H9 (cell line): ENCODE measurements at regions not wholly inside any gene's neighbourhood (a gene's known extent, or its start where the extent isn't known, plus 50 kb on each side); places are given as distances from the start of the nearest gene placed in this dataset.

Experiments
- DNase-seq: peaks from one replicate; pipeline ENCODE4 v3.0.0-alpha.2; 2017
- H2AFZ ChIP-seq: one replicate; pipeline ENCODE4 v1.6.1; 2013; ENCODE audit warnings: mild to moderate bottlenecking, low read length, control low read depth, moderate library complexity
- H2AK5ac ChIP-seq: 2 replicates; pipeline ENCODE4 v1.6.1; 2013; ENCODE audit warnings: low read length, control low read depth, mixed read lengths; ENCODE audit not compliant: insufficient read length
- H2BK120ac ChIP-seq: one replicate; pipeline ENCODE4 v1.6.1; 2013; ENCODE audit warnings: low read depth, mild to moderate bottlenecking, low read length, control low read depth, inconsistent platforms; ENCODE audit not compliant: poor library complexity, severe bottlenecking
- H2BK12ac ChIP-seq: 2 replicates; pipeline ENCODE4 v1.6.1; 2013; ENCODE audit warnings: low read length, control low read depth, mixed read lengths, low read depth; ENCODE audit not compliant: insufficient read length
- H2BK15ac ChIP-seq: 2 replicates; pipeline ENCODE4 v1.6.1; 2013; ENCODE audit warnings: low read depth, low read length, control low read depth
- H2BK20ac ChIP-seq: one replicate; pipeline ENCODE4 v1.6.1; 2013; ENCODE audit warnings: low read depth, mild to moderate bottlenecking, low read length, control low read depth, inconsistent platforms; ENCODE audit not compliant: poor library complexity, severe bottlenecking
- H2BK5ac ChIP-seq: 2 replicates; pipeline ENCODE4 v1.6.1; 2013; ENCODE audit warnings: low read length, control low read depth, mixed read lengths; ENCODE audit not compliant: insufficient read length
- H3K14ac ChIP-seq: 2 replicates; pipeline ENCODE4 v1.6.1; 2013; ENCODE audit warnings: low read length, control low read depth; ENCODE audit not compliant: insufficient read depth
- H3K18ac ChIP-seq: 2 replicates; pipeline ENCODE4 v1.6.1; 2013; ENCODE audit warnings: low read depth, mild to moderate bottlenecking, mixed read lengths, low read length, control low read depth; ENCODE audit not compliant: insufficient read length
- H3K23ac ChIP-seq: 2 replicates; pipeline ENCODE4 v1.6.1; 2013; ENCODE audit warnings: low read length, control low read depth, mixed read lengths, low read depth; ENCODE audit not compliant: insufficient read length
- H3K23me2 ChIP-seq: 2 replicates; pipeline ENCODE4 v1.6.1; 2013; ENCODE audit warnings: low read depth, mild to moderate bottlenecking, mixed read lengths, low read length, control low read depth; ENCODE audit not compliant: insufficient read length, poor library complexity, severe bottlenecking
- H3K27ac ChIP-seq: 2 replicates; pipeline ENCODE4 v1.5.1; 2013; ENCODE audit warnings: low read length, control low read depth, mixed read lengths, low read depth; ENCODE audit not compliant: insufficient read length
- H3K27me3 ChIP-seq: 2 replicates; pipeline ENCODE4 v1.6.1; 2013; ENCODE audit warnings: low read length, control low read depth, inconsistent platforms; ENCODE audit not compliant: insufficient read depth
- H3K4ac ChIP-seq: 2 replicates; pipeline ENCODE4 v1.6.1; 2013; ENCODE audit warnings: low read depth, mild to moderate bottlenecking, control low read depth, inconsistent platforms, low read length, moderate library complexity
- H3K4me1 ChIP-seq: 2 replicates; pipeline ENCODE4 v1.6.1; 2013; ENCODE audit warnings: low read length, control low read depth, inconsistent platforms; ENCODE audit not compliant: insufficient read depth
- H3K4me2 ChIP-seq: 2 replicates; pipeline ENCODE4 v1.6.1; 2013; ENCODE audit warnings: low read length, control low read depth, mixed read lengths; ENCODE audit not compliant: insufficient read length, insufficient read depth
- H3K56ac ChIP-seq: 2 replicates; pipeline ENCODE4 v1.6.1; 2013; ENCODE audit warnings: low read depth, mild to moderate bottlenecking, mixed read lengths, low read length, control low read depth; ENCODE audit not compliant: insufficient read length
- H3K79me1 ChIP-seq: 2 replicates; pipeline ENCODE4 v1.6.1; 2013; ENCODE audit warnings: low read depth, mild to moderate bottlenecking, moderate library complexity, low read length, control low read depth, inconsistent platforms; ENCODE audit not compliant: insufficient read depth, poor library complexity, severe bottlenecking
- H3K79me2 ChIP-seq: 2 replicates; pipeline ENCODE4 v1.6.1; 2013; ENCODE audit warnings: low read length, control low read depth, inconsistent platforms; ENCODE audit not compliant: insufficient read depth
- H3K9ac ChIP-seq: 2 replicates; pipeline ENCODE4 v1.6.1; 2013; ENCODE audit warnings: low read length, control low read depth, mixed read lengths; ENCODE audit not compliant: insufficient read length; ENCODE audit errors: extremely low read depth
- H3K9me3 ChIP-seq: one replicate; pipeline ENCODE4 v1.6.1; 2013; ENCODE audit warnings: low read depth, low read length, inconsistent platforms; ENCODE audit not compliant: control insufficient read depth
- H3T11ph ChIP-seq: one replicate; pipeline ENCODE4 v1.6.1; 2013; ENCODE audit warnings: mild to moderate bottlenecking, low read length, control low read depth, inconsistent platforms
- H4K20me1 ChIP-seq: one replicate; pipeline ENCODE4 v1.6.1; 2013; ENCODE audit not compliant: control insufficient read depth, insufficient read length, insufficient read depth
- H4K5ac ChIP-seq: 2 replicates; pipeline ENCODE4 v1.6.1; 2013; ENCODE audit warnings: low read depth, mild to moderate bottlenecking, mixed read lengths, low read length, control low read depth; ENCODE audit not compliant: insufficient read length
- H4K8ac ChIP-seq: replicated peaks from 2 replicates; pipeline ENCODE4 v1.6.1; 2013; ENCODE audit warnings: low read length, control low read depth, mixed read lengths, low read depth; ENCODE audit not compliant: insufficient read length
- H4K91ac ChIP-seq: 2 replicates; pipeline ENCODE4 v1.6.1; 2013; ENCODE audit warnings: low read depth, mild to moderate bottlenecking, moderate library complexity, mixed read lengths, low read length, control low read depth; ENCODE audit not compliant: insufficient read length
- H3K27ac Mint-ChIP-seq, 3 experiments: 2 replicates in 2 of 3; 3 replicates in 1 of 3; pipeline ENCODE4 v1.8.0; 2020 to 2021; ENCODE audit warnings: mixed read lengths in 3 of 3, mild to moderate bottlenecking in 1 of 3, moderate library complexity in 1 of 3
- H3K27me3 Mint-ChIP-seq: 2 replicates; pipeline ENCODE4 v1.8.0; 2021; ENCODE audit warnings: low read depth, mild to moderate bottlenecking, moderate library complexity, mixed read lengths
- H3K36me3 Mint-ChIP-seq, 3 experiments: 2 replicates in 2 of 3; 3 replicates in 1 of 3; pipeline ENCODE4 v1.8.0; 2020 to 2021; ENCODE audit warnings: low read depth in 3 of 3, mixed read lengths in 3 of 3; ENCODE audit not compliant: insufficient read depth in 1 of 3
- H3K4me1 Mint-ChIP-seq, 2 experiments: 2 replicates each; pipeline ENCODE4 v1.8.0; 2020; ENCODE audit warnings: mixed read lengths in 2 of 2
- H3K4me3 Mint-ChIP-seq, 2 experiments: 2 replicates in 1 of 2; 3 replicates in 1 of 2; pipeline ENCODE4 v1.8.0; 2020 to 2021; ENCODE audit warnings: mild to moderate bottlenecking in 2 of 2, mixed read lengths in 2 of 2, moderate library complexity in 1 of 2
- H3K9me3 Mint-ChIP-seq, 2 experiments: 2 replicates in 1 of 2; 3 replicates in 1 of 2; pipeline ENCODE4 v1.8.0; 2020; ENCODE audit warnings: mild to moderate bottlenecking in 2 of 2, mixed read lengths in 2 of 2, moderate library complexity in 1 of 2
- CTCF ChIP-seq: fragments of 200-600 bp; sonication (generic); conservative IDR thresholded peaks from 3 replicates; pipeline ENCODE4 v1.8.0; 2021; ENCODE audit warnings: antibody characterized with exemption, mild to moderate bottlenecking

DNA sequence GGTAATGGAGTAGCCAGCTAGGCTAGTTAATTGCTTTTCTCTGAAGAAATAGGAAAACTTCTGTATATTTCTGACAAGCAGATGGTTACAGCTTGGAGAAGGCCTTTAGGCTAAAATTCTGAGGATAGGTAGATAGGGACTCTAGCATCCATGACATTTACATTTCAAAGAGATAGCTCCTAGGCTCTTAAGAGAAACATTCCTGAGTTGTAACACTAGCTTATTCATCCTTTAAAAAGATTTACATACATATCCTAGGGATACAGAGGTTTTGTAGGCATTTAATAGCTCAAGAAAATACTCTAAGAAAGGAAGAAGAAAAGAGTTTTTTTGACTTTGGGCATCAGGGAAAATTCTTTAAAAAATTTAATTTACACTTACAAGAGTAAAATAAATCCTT, 130.9 kb upstream of the CCDC179 start:
- no peak overlapping the region for H4K8ac ChIP-seq
- no peak overlapping the region for H2BK120ac ChIP-seq
- H3K9ac ChIP-seq, result no peak overlapping the region
- H4K91ac ChIP-seq, result no peak overlapping the region
- H2BK5ac ChIP-seq, result no peak overlapping the region
- Mint-ChIP-seq H3K4me3 (no peak overlapping the region), H3K27me3 (peaks cover 24% of the 10 kb centered on the region), H3K4me1 (peaks cover 13 to 14% of the 10 kb centered on the region in 2 experiments), H3K9me3 (peaks cover 37 to 46% of the 10 kb centered on the region in 2 experiments), H3K27ac (no peak overlapping the region), H3K36me3 (peaks cover 21 to 45% (median 24%) of the 10 kb centered on the region in 3 experiments)
- no peak overlapping the region for H3T11ph ChIP-seq
- no peaks in the 10 kb centered on the region for H3K79me1 ChIP-seq
- no peak overlapping the region for H3K4me2 ChIP-seq
- H3K27ac ChIP-seq, result no peak overlapping the region
- H2AK5ac ChIP-seq, result no peak overlapping the region
- H3K23me2 ChIP-seq, result no peaks in the 10 kb centered on the region
- H4K5ac ChIP-seq, result no peak overlapping the region
- no peaks in the 10 kb centered on the region for H3K79me2 ChIP-seq
- no peaks in the 10 kb centered on the region for H3K27me3 ChIP-seq
- DNase-seq, result no peak
- H3K14ac ChIP-seq, result no peak overlapping the region
- no peak overlapping the region for H2BK12ac ChIP-seq
- H3K4me1 ChIP-seq, result no peaks in the 10 kb centered on the region; the same call in 1 of the 2 replicates
- H4K20me1 ChIP-seq, result no peaks in the 10 kb centered on the region
- no peak overlapping the region for H3K23ac ChIP-seq
- H3K9me3 ChIP-seq, result peaks cover 6% of the 10 kb centered on the region
- H2BK20ac ChIP-seq, result no peak overlapping the region
- H3K4ac ChIP-seq, result no peak overlapping the region
- TF ChIP-seq CTCF, result no peak
- H3K18ac ChIP-seq, result no peak overlapping the region
- no peak overlapping the region for H2BK15ac ChIP-seq
- H3K56ac ChIP-seq, result no peak overlapping the region
- no peak overlapping the region for H2AFZ ChIP-seq
